ENCODE measurements at regions not wholly inside any gene's neighbourhood (a gene's known extent, or its start where the extent isn't known, plus 50 kb on each side); places are given as distances from the start of the nearest gene placed in this dataset.
"Not testable (repeated sequence)": the region's sequence is repeated elsewhere in the genome, so short reads cannot be mapped to it uniquely, and the experiment has no call there.

GRCh38 chr13:73832825-73833224, 301.4 kb downstream of the KLF12 start:
- no peak for DNase-seq

GRCh38 chr13:73832128-73832588, 302.0 kb downstream of the KLF12 start:
- no peak for DNase-seq

GRCh38 chr13:73829416-73829815, 304.8 kb downstream of the KLF12 start:
- no peak for DNase-seq

GRCh38 chr13:73828811-73829210, 305.4 kb downstream of the KLF12 start:
- no peak for DNase-seq

GRCh38 chr13:73827434-73827833, 306.8 kb downstream of the KLF12 start:
- DNase-seq: no peak

- no peak for DNase-seq
Observed at GRCh38 chr13:73825143-73825542, 309.1 kb downstream of the KLF12 start.

GRCh38 chr13:73822668-73823592, 311.3 kb downstream of the KLF12 start:
- no peak for DNase-seq

GRCh38 chr13:73820688-73821087, 313.5 kb downstream of the KLF12 start:
- DNase-seq: no peak

- DNase-seq: no peak
Observed at GRCh38 chr13:73820285-73820684, 313.9 kb downstream of the KLF12 start.

- DNase-seq: no peak
Observed at GRCh38 chr13:73819711-73820110, 314.5 kb downstream of the KLF12 start.

- no peak for DNase-seq
Observed at GRCh38 chr13:73816702-73817101, 317.5 kb downstream of the KLF12 start.

- DNase-seq: no peak
Observed at GRCh38 chr13:73815796-73816195, 318.4 kb downstream of the KLF12 start.

- DNase-seq: no peak
Observed at GRCh38 chr13:73810647-73811046, 323.6 kb downstream of the KLF12 start.

- no peak for DNase-seq
Observed at GRCh38 chr13:73809561-73809960, 324.6 kb downstream of the KLF12 start.

GRCh38 chr13:73808318-73808717, 325.9 kb downstream of the KLF12 start:
- no peak for DNase-seq

- DNase-seq: not testable (repeated sequence)
Observed at GRCh38 chr13:73805326-73805958, 328.8 kb downstream of the KLF12 start.

- DNase-seq: no peak
Observed at GRCh38 chr13:73803997-73804396, 330.2 kb downstream of the KLF12 start.

GRCh38 chr13:73800011-73800410, 334.2 kb downstream of the KLF12 start:
- DNase-seq: no peak

GRCh38 chr13:73794755-73795154, 339.4 kb downstream of the KLF12 start:
- no peak for DNase-seq

GRCh38 chr13:73793361-73793760, 340.8 kb downstream of the KLF12 start:
- DNase-seq: no peak

GRCh38 chr13:73792796-73793195, 341.4 kb downstream of the KLF12 start:
- no peak for DNase-seq

- DNase-seq: no peak
Observed at GRCh38 chr13:73782450-73783449, 351.5 kb downstream of the KLF12 start.

- DNase-seq: no peak
Observed at GRCh38 chr13:73781384-73781783, 352.8 kb downstream of the KLF12 start.

All from GF-D8 (cell line).